NCI-H2196 treated with DMSO at 0.1 percent for 48 hours (cell line): ENCODE measurements at regions not wholly inside any gene's neighbourhood (a gene's known extent, or its start where the extent isn't known, plus 50 kb on each side); places are given as distances from the start of the nearest gene placed in this dataset.

Experiments used
- DNase-seq: peaks from one replicate; lab custom pipeline; 2025; ENCODE audit not compliant: unreplicated experiment; lab: John Stamatoyannopoulos, UW

GRCh38 chr12:128138125-128138524 is 128.8 kb upstream of the TMEM132C start:
- no peak for DNase-seq

GRCh38 chr12:128140551-128140950 is 126.4 kb upstream of the TMEM132C start:
- no peak for DNase-seq

GRCh38 chr12:128150961-128151360 is 116.0 kb upstream of the TMEM132C start:
- no peak for DNase-seq

DNA sequence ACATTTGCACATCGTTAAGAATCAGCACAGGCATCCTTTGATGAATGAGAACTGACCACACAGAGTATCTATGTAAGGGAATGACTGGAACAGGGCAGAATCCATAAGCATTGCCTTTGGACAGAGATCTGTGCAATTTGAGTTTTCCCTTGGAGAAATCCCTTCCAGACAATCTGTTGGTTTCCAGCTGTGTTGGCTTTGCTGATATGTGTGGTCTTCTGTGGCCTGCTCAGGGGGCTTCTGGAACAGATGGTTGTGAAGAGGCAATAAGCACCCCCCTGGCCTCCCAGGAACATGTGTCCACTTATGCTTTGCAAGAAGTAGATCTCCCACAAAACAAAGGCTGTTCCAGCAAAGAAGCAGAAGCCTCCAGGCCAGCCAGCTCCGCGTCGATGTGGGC is 111.4 kb upstream of the TMEM132C start:
- no peak for DNase-seq

DNA sequence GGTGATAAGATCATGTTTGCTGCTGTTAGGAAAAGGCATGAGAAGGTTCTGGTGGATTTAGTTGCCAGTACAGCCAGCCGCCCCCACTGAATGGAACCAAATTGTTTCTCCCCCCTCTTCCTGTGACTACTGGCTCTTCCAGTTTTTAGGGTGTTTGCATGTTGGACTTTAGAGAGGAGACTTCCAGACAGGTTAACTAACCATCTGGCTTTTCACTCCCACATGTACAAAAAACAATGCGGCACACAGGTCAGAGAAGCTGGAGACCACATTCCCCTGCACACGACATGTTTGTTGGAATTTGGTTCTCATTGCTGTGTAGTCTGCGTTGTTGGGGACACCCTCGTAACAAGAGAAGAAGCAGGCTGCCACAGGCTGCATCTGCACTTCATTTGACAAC is 103.9 kb upstream of the TMEM132C start:
- no peak for DNase-seq

- no peak for DNase-seq
Observed at GRCh38 chr12:128164533-128164932, 102.4 kb upstream of the TMEM132C start.

GRCh38 chr12:128165387-128165786 is 101.6 kb upstream of the TMEM132C start:
- no peak for DNase-seq

- no peak for DNase-seq
Observed at GRCh38 chr12:128168273-128168672, 98.7 kb upstream of the TMEM132C start.

GRCh38 chr12:128170181-128170580 is 96.8 kb upstream of the TMEM132C start:
- no peak for DNase-seq

DNA sequence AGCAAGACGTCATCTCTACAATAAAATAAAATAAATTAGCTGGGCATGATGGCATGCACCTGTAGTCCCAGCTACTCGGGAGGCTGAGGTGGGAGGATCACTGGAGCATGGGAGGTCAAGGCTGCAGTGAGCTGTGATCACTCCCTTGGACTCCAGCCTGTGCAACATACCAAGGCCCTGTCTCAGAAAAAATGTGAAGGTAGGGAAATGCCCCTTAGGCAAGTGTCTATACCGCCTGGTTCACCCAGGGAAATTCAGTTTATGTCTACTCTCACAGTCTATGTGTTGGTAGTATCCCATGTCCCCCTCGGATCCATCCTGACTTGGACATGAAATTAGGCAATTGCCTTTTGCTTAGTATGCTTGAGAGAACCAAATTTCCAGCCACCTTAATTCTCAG is 88.4 kb upstream of the TMEM132C start:
- DNase-seq, result no peak

- no peak for DNase-seq
Observed at GRCh38 chr12:128178966-128179365, 88.0 kb upstream of the TMEM132C start.

DNA sequence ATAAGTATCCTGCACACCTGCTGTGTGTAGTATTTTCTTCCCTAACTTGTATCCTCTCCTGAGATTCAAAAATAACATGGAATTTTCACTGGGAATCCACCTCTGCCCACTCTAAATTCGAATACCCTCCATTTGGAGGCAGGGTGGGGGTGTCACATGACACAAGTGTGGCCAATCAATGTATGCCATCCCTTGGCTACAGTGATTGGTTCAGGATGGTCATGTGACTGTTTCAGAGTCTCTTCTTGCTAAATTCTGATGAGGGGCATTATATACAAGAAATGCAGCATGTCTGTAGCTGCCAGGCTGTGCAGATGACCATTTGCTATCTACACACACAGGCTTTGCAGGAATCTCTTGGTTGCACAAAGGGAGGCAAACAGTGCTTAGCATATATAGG is 86.8 kb upstream of the TMEM132C start:
- no peak for DNase-seq

- no peak for DNase-seq
Observed at GRCh38 chr12:128190052-128190451, 76.9 kb upstream of the TMEM132C start.

DNA sequence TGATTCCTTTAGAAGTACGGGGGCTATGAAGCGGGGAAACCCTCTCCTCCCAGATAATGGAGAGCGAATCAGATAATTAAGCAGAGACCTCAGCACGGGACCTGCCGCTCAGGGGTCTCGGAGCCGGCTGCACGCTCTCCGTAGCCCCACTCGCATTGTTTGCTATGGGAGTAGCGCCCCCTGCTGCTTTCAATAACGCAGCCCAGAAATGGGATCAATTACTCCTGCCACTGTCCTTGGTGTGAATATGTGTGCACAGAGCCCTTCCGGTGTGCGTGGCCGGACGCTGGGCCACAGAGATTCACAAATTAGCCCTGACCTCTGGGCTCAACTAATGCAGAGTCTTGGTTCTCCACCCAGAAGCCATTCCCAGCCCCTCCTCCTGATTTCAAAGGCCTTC is 76.4 kb upstream of the TMEM132C start:
- no peak for DNase-seq

- DNase-seq, result no peak
Observed at GRCh38 chr12:128191380-128191779, 75.6 kb upstream of the TMEM132C start.

- no peak for DNase-seq
Observed at GRCh38 chr12:128204711-128205110, 62.3 kb upstream of the TMEM132C start.

DNA sequence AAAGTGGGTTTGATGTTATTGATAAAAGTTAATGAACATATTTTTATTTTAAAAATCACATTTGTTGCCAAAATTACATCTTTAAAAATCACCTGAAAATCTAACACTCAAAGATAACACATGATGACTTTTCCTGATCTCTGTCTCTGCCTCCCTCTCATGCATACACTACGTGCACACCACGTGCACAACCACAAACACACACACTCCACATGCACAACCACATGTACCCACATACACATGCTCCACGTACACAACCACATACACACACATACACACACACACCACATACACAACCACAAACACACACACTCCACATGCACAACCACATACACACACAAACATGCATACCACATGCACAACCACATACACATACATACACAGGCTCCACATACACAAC is 61.8 kb upstream of the TMEM132C start:
- DNase-seq, result no peak

DNA sequence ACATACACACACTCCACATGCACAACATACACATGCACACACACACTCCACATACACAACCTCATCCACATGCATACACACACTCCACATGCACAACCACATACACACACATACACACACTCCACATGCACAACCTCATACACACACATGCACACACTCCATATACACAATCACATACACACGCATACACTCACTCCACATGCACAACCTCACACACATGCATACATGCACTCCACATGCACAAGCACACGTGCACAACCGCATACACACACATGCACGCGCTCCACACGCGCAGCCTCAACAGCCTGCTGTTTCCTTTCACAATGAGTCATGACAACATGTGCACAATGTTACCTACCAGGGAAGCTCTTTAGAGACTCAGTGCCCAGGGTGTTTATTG is 61.2 kb upstream of the TMEM132C start:
- DNase-seq, result no peak
